CD4-positive, alpha-beta T cell treated with Interleukin-10 for 1 hour (primary cell): ENCODE measurements at regions not wholly inside any gene's neighbourhood (a gene's known extent, or its start where the extent isn't known, plus 50 kb on each side); places are given as distances from the start of the nearest gene placed in this dataset.
"Not testable (repeated sequence)": the region's sequence is repeated elsewhere in the genome, so short reads cannot be mapped to it uniquely, and the experiment has no call there.

Source experiments
- DNase-seq: peaks from one replicate; pipeline ENCODE4 v3.0.0-alpha.2; 2020

DNA sequence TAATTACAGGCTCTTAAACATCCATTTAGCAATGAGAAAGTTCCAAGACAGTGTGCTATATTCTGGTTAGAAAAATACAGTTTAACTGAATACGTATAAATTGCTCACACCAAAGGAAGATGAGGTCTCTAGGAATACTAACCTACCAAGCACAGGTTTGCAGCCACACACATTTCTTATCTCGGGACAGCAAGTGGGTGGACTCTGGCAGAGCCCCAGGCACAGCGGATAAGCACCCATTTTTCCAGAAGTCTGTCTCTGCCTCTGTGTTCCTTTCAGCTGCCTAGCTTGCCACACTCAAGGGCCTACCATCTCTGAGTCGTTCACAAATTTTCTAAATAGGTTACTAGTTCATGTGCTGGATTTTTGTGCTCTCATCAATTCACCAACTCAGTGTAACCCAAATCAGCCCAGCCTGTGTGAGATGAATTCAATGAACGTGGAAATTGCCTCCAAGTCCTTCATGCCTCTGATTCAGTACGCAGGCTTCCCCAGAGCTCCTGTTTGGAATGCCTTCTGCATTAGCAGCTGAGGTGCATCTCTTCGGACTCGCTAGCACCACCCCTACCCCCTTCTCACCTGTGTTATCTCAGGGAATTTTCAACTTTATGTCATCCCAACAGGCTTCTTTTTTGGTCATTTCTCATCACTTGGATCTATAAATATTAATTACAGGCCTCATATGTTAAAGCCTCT lies 581.0 kb upstream of the CDH11 start:
- no peak for DNase-seq

DNA sequence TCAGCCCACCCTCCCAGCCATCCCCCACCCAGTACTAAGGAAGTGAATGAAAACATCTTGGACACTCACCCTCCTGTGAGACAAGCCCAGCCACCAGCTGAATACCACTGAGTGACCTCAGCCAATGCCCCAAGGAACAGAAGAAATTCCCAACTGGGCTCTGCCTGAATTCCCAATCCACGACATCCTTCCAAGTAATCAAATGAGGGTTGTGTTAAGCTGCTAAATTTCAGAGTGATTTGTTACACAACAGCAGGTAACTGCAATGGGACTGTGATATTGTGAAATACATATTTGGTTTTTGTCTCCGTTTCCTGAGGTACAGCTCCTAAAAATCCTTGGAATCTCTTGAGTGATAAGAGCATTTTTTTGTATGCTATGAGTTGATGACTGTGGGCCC lies 578.7 kb upstream of the CDH11 start:
- DNase-seq = no peak

DNA sequence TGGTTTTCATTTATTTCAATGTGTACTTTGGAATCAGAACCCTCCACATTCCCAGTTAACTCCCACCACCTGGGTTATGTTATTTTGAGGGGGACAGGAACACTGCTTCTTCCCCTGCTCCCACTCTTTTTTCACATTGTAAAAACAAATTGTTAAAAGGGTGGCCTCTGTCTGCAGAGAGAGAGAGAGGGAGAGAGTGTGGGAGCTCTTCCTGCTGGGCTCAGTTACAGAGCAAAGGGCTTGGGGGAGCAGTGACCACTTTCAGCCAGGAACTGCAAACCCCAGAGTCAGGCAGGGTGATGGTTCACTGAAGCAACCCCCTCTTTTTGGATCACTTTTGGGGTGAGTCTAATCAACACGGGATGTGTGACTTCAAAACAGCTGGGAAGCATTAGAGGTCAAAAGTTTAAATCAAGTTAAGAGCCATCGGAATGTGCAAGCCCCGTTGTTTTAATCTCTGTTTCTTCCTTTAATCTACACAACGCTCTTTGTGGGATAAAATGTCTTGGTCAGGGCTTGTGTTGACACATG lies 577.0 kb upstream of the CDH11 start:
- no peak for DNase-seq

DNA sequence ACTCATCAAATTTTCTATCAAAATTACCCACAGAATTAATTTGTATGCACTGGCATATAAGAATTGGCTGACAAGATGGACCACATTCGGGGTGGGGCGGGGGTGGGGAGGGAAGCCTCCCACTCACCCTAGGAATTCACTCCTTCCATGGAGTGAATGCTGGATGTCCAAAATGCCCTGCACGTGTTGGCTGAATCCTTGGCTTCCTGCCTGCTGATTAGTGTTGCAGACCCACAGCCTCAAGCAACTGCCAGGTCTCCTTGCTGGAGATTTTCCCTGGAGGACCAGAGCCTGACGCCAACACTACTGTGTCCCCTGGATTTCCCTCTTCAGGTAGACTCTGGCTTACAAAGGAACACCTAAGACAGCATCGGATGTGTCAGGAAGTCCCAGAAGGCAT lies 575.7 kb upstream of the CDH11 start:
- no peak for DNase-seq

DNA sequence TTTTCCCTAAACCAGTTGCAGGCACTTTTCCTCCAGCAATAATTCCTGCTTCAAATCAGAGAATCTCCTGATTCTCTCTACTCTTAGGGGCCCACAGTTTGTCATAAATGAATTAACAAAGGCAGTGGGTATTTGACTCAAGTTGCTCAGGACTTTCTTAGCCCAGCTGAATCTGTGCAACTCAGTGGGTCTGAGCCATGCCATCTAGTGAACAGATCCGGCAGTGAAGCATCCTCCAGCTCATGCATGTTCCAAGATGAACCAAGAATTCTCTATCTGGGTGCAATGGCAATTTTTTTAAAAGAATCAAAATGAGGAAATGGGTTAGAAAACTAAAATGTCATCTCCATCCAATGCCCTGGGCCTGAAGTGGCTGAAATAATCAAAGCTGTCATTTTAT lies 575.2 kb upstream of the CDH11 start:
- no peak for DNase-seq

DNA sequence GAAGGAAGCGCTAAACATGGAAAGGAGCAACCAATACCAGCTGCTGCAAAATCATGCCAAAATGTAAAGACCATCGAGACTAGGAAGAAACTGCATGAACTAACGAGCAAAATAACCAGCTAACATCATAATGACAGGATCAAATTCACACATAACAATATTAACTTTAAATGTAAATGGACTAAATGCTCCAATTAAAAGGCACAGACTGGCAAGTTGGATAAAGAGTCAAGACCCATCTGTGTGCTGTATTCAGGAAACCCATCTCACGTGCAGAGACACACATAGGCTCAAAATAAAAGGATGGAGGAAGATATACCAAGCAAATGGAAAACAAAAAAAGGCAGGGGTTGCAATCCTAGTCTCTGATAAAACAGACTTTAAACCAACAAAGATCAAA lies 570.0 kb upstream of the CDH11 start:
- not testable (repeated sequence) for DNase-seq

DNA sequence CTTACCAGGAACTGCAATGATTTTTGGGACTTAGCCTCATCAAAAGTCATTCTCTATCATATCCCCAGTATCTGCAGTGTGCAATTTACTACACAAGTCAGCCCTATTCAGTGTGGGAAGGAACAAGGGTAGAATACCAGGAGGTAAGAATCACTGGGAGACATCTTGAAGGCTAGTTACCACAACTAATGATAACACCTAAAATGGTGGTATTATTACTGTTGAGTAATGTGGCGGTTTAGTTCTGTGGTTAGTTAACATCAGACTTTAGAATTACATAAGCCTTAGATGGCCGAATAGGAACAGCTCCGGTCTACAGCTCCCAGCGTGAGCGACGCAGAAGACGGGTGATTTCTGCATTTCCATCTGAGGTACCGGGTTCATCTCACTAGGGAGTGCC lies 567.9 kb upstream of the CDH11 start:
- DNase-seq = no peak

DNA sequence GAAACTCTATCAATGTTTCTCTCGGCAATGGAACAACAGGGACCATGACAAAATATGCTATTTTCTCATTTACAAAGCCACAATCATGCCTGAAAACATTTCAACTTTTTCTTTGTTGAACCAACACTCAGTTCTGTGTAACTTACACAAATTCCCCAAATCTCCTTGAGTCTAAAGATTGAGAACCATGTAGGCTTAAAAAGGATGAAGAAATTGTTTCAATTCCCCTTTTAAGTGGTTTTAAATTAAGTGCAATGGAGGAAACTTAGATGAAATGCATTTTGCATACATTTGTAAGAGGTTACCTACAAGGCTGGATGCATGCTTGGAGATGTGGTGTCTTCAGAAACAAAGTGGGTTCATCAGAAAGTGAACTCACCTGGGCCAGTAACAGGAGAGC lies 566.4 kb upstream of the CDH11 start:
- no peak for DNase-seq

DNA sequence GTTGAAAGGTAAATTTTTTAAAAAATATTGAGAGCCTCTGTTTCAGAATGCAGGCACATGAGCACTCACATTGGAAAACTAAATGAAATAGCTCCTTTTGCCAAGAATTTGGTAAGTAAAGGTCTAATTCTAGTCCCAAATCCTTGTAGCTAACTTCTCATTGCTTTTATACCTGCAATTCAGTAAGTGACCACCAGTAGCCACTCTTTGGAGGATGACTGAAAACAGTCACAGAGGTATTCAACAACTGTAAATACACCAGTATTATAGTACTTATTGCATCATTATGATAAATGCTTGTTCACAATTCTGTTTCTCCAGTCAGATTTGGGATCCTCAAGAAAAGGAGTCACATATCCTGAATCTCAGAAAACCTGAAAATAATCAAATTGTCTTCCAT lies 562.4 kb upstream of the CDH11 start:
- no peak for DNase-seq

DNA sequence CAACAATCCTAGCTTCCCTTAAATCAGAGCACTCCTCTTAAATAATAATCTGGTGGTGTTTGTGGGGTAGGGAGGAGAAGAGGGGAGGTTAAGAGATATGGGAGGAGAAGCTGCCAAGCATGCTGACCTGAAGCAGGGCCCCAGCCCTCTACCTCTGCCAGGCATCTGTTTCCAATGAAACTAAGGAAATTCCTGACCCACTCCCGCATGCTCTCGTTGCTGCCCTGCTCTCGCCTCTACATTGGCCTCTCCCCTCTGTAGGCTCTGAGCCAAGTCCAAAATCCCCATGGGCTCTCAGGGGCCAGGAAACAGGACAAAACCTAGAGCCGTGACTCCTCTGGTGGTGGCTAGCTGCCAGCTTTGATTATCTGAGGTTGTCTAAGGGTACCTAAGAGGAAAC lies 559.5 kb upstream of the CDH11 start:
- no peak for DNase-seq

DNA sequence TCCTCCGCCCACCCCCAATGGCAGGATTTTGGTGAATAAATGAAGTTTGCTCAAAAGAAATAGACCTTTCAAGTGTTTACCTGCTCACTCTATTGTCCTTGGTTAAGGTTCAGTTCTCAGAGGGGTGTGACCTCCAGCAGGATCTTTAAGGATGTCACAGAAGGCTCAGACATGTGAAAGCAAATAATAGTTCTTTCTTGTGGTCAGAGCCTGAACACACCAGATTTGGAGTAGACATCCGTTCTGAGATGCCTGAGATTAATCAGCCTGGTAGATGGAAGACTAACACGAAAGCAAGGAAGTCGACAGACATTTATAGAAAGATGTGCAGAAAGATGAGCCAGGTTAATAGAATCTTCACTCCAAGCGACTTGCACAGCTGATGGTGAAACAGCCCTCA lies 557.9 kb upstream of the CDH11 start:
- no peak for DNase-seq

DNA sequence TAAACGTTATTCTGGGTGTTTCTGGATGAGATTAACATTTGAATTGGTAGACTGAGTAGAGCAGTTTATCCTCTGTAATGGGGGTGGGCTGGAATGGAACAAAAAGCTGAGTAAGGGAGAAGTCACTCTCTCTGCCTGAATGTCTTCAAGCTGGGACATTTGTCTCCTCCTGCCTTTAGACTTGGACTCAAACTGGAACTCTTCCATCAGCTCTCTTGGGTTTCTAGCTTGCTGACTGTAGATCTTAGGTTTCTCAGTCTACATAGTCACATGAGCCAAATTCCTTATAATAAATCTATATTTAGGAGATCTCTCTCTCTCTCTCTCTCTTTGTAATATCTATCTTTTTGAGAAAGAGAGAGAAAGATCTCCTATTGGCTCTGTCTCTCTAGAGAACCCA lies 553.3 kb upstream of the CDH11 start:
- no peak for DNase-seq

DNA sequence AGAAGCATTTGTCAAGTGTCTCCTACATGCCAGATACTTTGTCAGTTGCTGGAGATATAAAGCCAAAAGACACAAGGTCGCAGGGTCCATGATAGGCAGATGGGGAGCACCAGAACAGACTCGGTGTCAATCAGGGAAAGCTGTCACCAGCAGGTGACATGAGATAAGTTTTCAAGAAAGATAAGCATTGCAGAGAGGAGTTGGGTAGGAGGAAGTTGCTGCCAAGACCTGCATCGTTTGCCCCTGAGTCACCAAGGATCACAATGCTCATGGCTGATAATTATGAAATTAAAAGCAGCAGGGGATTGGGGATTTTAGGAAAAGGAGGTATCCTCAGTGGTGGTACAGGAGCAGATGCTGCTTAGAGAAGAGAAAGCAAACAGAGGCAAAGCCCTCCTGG lies 551.1 kb upstream of the CDH11 start:
- no peak for DNase-seq

DNA sequence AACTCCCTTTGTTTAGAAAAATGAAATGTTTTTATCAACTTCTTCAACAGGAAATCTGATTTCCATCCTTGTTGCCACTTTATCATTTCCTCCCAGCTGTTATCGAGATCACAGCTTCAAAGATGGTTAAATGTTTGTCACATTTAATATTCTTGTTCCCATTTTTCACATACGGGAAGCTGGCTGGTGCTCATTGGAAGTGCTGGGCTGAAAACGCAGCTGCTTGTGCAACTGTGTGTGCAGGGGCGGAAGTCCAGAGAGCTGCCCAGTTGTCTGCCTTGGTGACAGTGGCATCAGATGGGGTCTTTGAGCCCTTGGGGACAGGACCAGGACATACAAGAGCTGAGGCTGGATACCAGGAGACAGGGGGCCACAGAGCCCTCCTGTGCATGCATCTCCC lies 549.2 kb upstream of the CDH11 start:
- DNase-seq = no peak

DNA sequence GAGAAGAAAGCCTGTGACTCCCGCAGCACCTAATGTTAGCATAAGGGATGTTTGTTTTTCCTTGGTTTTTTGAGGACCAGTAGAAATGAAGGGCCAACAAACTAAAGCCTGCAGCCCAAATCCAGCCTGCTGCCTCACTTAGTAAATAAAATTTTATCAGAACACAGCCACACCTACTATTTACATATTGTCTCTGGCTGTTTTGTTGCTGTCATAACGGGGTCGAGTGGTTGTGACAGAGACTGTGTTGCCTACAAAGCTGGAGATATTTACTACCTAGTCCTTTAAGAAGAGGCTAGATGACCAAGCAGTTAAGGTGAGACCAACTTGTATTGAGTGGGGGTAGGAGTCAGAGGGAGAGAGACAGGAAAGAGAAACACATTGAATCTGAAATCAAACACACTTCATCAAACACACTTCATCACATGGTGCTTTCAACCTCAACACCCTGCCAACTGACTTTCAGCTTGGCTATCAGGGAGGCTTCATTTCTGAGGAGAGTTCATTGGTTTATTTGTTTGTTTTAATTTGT lies 546.3 kb upstream of the CDH11 start:
- no peak for DNase-seq

DNA sequence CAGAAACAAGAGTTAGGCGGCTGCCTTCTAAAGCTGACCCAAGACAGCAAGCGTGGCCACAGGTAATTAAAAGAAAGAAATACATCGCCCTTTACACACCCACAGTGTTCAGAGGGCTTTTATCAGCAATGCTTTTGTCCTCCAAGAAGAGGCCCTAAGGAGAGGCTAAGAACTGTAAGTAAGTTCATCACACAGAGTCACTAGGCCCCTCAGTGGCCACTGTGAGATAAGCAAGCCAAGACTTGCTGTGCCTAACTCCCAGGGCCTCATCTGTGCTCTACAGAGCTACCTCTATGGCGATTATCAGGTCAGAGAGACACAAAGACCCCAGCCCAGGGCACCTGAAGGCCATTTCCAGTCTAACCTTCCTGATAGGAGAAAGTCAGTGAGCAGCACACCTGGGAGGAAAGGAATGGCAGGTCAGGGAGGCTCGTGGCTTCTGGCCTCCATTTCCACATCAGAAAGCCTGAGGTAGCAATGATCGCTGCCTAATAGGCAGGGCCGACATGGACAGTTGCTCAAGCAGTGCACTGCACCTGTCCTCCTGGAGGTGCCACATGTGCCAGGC lies 545.2 kb upstream of the CDH11 start:
- no peak for DNase-seq

DNA sequence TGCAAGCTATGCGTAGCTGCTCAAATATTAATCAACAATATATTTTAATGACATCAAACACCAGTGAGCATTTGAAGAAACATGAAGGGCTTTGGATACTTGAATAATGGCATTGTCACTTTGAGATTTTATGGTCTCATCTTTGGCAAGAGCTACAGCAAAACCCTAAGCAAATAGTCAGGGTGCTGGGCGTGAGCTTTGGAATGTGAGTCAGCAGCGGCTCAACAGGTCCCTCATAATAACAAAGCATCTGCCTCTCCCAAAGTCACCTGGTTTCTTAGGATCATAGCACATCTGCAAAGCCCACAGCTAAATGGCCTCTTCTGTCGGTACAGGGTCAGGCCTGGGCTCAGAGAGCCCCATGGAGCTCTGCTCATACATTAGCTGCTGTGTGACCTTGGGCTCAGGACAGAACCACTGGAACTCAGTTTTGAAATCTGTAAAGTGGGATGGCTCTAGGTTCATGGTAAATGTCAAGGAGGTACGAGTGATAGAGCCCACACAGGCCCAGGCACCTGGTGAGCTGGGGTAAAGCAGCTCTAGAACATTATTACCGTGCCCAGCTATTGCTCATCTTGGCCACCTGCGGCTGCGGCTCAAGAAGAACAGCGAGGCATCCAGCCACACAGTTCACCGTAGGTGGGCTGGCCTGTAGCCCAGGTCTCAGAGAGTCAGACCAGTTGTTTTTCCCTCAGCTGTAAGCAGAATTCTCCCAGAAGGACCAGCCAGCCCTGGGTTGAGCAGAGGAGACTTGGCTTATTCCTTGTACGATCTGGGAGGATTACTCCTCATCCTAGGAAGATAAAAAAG lies 544.5 kb upstream of the CDH11 start:
- DNase-seq = no peak

DNA sequence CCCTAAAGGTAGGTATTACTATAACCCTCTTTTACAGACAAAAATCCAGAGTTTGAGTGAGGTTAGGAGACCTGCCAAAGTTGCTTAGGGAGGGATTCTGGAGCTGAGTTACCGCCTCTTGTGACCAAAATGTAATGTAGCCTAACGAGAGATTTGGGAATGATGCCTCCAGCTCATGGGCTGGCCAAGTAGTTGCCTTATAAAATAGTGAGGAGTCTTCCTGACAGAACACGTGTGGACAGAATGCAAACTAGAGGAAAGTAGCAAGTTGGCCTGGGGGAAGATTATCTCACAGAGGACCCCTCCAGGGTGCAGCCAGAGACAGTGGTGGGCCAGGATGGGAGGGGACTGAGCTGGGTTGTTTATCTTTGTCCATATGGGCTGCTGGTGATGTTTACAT lies 543.7 kb upstream of the CDH11 start:
- no peak for DNase-seq

DNA sequence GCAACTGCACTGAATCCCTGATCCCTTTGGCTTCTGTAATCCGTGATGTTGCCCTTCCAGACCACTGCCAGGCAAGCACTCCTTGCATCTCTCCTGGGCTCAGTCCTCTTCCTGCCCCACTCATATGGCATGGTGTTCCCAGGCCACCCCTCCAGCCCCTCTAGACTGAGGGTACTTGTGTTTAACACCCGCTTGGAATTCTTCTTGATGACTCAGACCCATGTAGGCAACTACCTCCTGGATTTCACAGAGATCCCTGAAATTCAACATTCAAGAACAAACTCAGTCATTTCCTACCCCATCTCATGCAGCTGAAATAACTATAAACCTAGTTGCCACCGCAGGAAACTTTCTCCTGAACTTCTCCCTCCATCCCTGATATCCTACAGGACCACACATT lies 541.9 kb upstream of the CDH11 start:
- no peak for DNase-seq

DNA sequence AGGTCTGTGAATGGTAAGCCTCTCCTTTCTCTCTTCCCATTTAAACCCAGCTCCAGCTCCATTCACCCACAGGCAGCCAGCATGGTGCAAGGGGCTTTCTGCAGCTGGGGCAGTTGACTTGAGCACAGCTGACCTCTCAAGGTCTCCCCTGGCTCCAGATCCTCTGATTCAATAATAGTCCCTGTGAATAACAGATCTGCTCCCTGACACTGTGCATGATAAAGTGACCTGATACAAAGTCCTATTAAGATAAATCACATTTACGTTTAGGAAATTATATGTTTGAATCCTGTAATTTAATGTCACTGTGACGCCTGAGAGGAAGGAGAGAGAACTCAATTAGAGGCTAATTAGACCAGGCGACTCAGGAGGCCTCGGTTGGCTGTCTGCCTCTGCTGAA lies 540.4 kb upstream of the CDH11 start:
- DNase-seq = no peak

DNA sequence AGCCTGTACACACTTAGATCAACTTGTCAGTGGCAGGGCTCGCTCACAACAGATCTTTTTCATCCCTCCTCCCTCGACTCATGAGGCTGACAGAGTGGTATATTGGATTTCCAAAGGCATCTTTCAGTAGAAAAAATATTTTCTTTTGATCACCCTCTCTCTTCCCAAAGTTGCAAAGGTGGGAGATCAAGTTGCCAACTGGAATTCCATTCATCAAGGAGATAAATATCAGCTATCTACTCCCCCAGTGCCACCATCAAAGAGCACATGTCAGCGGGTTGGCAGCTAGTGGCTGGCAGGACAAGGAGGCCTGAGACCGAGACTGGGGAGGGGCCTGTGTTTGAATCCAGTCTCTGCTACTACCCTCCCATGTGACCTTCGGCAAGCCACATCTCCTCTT lies 539.7 kb upstream of the CDH11 start:
- DNase-seq = no peak

DNA sequence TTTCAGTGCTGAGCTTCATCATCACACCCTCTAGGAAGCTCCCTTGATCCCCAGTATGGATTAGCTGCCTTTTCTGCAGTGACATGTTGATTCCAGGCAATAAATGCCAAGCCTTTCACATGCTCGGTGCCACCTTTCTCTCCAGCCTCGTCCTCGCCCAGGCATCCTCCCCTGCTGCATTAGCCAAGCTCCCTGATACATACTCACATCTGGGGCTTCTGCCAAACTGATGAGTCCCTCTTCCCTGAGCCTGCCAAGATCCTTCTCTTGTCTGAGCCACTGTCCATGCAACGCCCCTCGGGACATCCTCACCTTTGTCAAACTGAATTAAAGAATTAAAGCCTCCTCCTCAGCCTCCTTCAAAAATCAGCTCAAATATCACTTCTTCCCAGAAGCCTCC lies 538.5 kb upstream of the CDH11 start:
- no peak for DNase-seq

DNA sequence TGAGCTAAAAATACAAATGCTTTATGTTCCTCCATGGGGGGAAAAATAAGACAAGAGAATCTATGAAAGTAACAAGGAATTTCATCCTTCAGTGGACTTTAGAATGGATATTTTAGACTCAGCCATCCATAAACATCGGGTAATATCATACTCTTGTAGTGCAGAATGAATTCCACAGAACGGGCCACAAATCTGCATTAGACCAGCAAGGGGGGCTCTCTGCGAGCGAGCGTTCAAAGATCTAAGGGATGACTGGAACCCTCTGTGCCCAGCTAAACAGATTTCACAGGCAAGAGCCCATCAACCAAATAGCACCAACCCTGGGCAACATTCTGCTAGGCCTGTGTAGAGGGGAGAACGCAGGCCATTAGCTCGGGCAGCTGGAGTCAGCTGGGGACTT lies 537.9 kb upstream of the CDH11 start:
- DNase-seq = no peak

DNA sequence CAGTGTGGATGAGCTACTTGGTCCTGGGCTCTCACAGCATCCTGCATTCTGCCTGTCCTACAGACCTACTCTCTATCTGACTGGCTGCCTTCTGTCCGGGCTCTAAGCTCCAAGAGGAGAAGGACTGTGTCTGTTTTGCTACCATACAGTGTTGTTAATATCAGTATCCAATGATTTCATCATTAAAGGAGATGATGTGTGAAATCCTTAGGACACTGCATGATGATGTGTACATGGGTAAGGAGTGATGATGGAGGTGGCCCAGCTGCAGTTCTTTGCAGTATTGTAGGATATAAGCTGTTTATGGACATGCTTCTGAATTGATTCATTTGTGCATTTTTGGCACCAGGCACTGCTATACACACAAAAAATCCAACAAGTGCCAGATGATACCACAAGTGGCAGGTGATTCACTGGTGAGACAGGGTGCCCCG lies 536.9 kb upstream of the CDH11 start:
- DNase-seq = no peak
